Activated gamma-delta T cell (primary cell): ENCODE measurements at regions not wholly inside any gene's neighbourhood (a gene's known extent, or its start where the extent isn't known, plus 50 kb on each side); places are given as distances from the start of the nearest gene placed in this dataset.

Experiments
- DNase-seq: peaks from one replicate; lab custom pipeline; 2025; lab: John Stamatoyannopoulos, UW

GRCh38 chr3:162302983-162303624 lies 806.5 kb downstream of the OTOL1 start:
- DNase-seq: no peak

- DNase-seq: no peak
Measured at GRCh38 chr3:162317046-162317445, 820.4 kb downstream of the OTOL1 start.

- no peak for DNase-seq
Measured at GRCh38 chr3:162328649-162329048, 832.0 kb downstream of the OTOL1 start.

GRCh38 chr3:162329514-162329913 lies 832.9 kb downstream of the OTOL1 start:
- DNase-seq: no peak

GRCh38 chr3:162332344-162332743 lies 835.7 kb downstream of the OTOL1 start:
- DNase-seq: no peak

GRCh38 chr3:162334537-162334936 lies 837.9 kb downstream of the OTOL1 start:
- DNase-seq: no peak

GRCh38 chr3:162337630-162338029 lies 841.0 kb downstream of the OTOL1 start:
- no peak for DNase-seq

- DNase-seq: no peak
Measured at GRCh38 chr3:162338514-162338913, 841.9 kb downstream of the OTOL1 start.

GRCh38 chr3:162348912-162349311 lies 852.3 kb downstream of the OTOL1 start:
- no peak for DNase-seq

- DNase-seq: no peak
Measured at GRCh38 chr3:162353414-162353813, 856.8 kb downstream of the OTOL1 start.

- no peak for DNase-seq
Measured at GRCh38 chr3:162354356-162354755, 857.7 kb downstream of the OTOL1 start.

- no peak for DNase-seq
Measured at GRCh38 chr3:162365066-162365719, 868.6 kb downstream of the OTOL1 start.

GRCh38 chr3:162366166-162366766 lies 869.7 kb downstream of the OTOL1 start:
- DNase-seq: no peak

GRCh38 chr3:162367429-162368260 lies 871.0 kb downstream of the OTOL1 start:
- no peak for DNase-seq

- DNase-seq: no peak
Measured at GRCh38 chr3:162368417-162368816, 871.8 kb downstream of the OTOL1 start.

- no peak for DNase-seq
Measured at GRCh38 chr3:162369306-162369705, 872.7 kb downstream of the OTOL1 start.

GRCh38 chr3:162370141-162370540 lies 873.5 kb downstream of the OTOL1 start:
- DNase-seq: no peak

- no peak for DNase-seq
Measured at GRCh38 chr3:162376761-162377160, 880.2 kb downstream of the OTOL1 start.

GRCh38 chr3:162377608-162378007 lies 881.0 kb downstream of the OTOL1 start:
- no peak for DNase-seq

- DNase-seq: no peak
Measured at GRCh38 chr3:162385387-162385786, 888.8 kb downstream of the OTOL1 start.

GRCh38 chr3:162390891-162391290 lies 894.3 kb downstream of the OTOL1 start:
- DNase-seq: no peak

GRCh38 chr3:162391301-162391700 lies 894.7 kb downstream of the OTOL1 start:
- DNase-seq: no peak

GRCh38 chr3:162395496-162395895 lies 898.9 kb downstream of the OTOL1 start:
- no peak for DNase-seq
